ENCODE measurements at regions not wholly inside any gene's neighbourhood (a gene's known extent, or its start where the extent isn't known, plus 50 kb on each side); places are given as distances from the start of the nearest gene placed in this dataset.

DNA sequence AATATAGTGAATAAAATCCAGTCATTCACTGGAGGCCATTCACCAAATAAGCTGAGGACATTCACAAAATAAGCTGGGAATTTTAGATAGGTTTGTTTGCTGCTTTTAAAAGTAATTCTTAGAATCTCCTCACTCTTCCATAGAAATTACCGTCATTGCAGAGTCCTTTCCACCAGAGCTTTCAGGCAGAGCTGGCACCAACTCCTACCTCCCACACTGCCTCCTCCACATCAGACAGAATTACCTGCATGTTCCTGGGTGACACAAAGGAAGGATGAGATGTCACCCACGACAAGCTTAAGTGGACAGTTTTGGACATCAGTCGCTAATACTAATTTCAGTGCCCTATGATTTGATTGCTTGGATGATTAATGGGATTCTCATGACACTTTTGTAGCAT lies 1113.2 kb downstream of the IGSF11 start:
- in situ Hi-C loops (cut with MboI; ENCODE audit: low pct_unique_long_range_greater_than_20kb, low sequenced_read_pairs) = no loop called here

DNA sequence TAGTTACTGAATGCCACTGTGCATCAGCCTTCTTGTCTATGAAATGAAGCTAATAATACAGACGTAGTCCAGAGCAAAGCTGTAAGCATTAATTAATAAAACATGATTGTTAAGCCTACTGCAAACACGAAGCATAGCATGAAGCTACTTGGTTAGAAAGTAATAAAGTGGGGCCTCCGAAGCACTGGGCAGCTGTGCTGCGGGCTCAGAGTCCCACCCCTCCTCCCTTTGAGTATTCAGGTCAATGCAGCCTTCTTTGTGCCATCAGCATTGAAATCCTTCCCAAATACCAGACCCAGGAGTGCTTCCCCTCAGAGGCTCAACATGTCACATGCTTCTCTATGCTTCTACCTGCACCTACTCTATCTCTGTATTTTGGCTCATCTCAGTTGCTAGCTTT lies 1112.6 kb downstream of the IGSF11 start:
- no peak for DNase-seq
- in situ Hi-C loops (cut with MboI; ENCODE audit: low pct_unique_long_range_greater_than_20kb, low sequenced_read_pairs) = no loop called here

More for the DNA sequence above, 1113.2 kb downstream of the IGSF11 start:
- no peak for DNase-seq

DNA sequence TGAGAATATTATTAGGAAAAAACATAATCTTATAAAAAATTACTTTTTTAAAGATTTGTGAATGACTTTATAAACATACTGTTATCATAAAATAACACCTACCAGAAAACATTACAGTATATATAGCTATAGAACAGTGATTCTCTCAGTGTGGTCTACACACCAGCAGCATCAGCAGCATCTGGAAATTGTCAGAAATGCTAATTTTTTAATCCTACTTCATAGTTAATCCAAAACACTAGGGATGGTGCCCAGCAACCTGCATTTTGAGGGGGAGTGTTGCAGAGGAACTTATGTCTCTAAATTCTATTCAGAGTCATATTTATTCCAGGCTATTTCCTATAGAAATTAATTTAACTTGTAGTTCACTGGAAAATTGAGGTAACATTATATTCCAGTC lies 1107.8 kb downstream of the IGSF11 start:
- in situ Hi-C loops (cut with MboI; ENCODE audit: low pct_unique_long_range_greater_than_20kb, low sequenced_read_pairs) = no loop called here
- DNase-seq = no peak

GRCh38 chr3:117927825-117928224 lies 1106.8 kb downstream of the IGSF11 start:
- in situ Hi-C loops (cut with MboI; ENCODE audit: low pct_unique_long_range_greater_than_20kb, low sequenced_read_pairs) = no loop called here
- no peak for DNase-seq

DNA sequence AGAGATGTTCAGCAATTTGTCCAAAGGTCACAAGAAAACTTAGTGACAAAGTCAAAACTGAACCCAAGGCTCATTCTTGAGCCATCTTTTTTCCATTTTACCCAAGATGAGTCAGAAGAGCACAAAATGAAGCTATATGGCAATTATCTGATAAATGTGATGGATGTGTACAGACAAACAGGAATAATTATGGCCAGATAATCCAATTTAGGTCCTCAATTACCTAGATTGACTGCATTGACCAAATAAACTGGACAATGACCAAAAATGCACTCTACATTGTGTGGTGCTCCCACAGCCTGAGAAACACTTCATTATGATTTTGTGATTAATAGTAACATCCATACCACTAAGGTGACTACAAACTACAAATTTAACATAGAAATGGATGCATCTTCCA lies 1105.8 kb downstream of the IGSF11 start:
- DNase-seq = no peak
- in situ Hi-C loops (cut with MboI; ENCODE audit: low pct_unique_long_range_greater_than_20kb, low sequenced_read_pairs) = no loop called here

DNA sequence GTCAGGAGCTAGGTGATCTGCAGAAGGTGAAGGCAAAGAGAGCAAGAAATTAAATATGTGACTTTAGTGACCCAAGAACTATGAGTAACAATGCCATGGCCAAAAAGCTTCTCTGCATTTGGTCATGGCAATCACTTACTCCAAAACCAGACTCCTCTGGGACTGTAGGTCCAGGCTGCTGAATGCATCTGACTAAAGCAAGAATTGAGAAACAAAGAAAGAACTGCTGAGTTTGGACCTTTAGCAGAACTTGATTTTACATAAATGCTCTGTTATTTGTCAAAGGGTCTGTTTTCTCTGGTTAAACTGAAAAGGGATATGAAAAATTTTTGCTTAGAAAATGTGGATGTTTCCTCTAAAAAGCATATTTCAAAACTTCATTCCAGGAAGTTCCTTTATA lies 1102.2 kb downstream of the IGSF11 start:
- in situ Hi-C loops (cut with MboI; ENCODE audit: low pct_unique_long_range_greater_than_20kb, low sequenced_read_pairs) = no loop called here
- no peak for DNase-seq

GRCh38 chr3:117936159-117936558 lies 1098.5 kb downstream of the IGSF11 start:
- in situ Hi-C loops (cut with MboI; ENCODE audit: low pct_unique_long_range_greater_than_20kb, low sequenced_read_pairs) = no loop called here
- DNase-seq = no peak

- in situ Hi-C loops (cut with MboI; ENCODE audit: low pct_unique_long_range_greater_than_20kb, low sequenced_read_pairs) = no loop called here
- no peak for DNase-seq
These were observed 1095.7 kb downstream of the IGSF11 start for GRCh38 chr3:117938974-117939373.

- in situ Hi-C loops (cut with MboI; ENCODE audit: low pct_unique_long_range_greater_than_20kb, low sequenced_read_pairs) = no loop called here
- DNase-seq = no peak
These were observed 1095.1 kb downstream of the IGSF11 start for GRCh38 chr3:117939425-117940027.

DNA sequence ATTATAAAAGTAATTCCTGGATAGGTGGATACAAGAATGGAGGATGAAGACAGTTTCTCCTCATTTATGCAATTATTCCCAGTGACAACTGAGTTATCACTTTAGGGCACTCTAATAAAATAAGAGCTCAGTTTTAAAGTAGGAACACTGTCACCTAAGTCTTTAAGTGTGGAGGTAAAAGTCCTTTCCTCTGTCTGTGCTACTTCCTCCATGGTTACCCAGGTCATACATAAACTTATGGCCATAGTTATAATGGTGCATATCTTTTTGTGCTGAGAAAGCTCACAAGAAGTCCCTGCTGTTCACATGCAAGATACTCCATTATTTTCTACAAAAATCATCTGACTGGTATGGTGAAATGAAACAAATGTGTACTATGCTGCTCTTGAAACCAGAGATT lies 1093.6 kb downstream of the IGSF11 start:
- in situ Hi-C loops (cut with MboI; ENCODE audit: low pct_unique_long_range_greater_than_20kb, low sequenced_read_pairs) = no loop called here
- no peak for DNase-seq

DNA sequence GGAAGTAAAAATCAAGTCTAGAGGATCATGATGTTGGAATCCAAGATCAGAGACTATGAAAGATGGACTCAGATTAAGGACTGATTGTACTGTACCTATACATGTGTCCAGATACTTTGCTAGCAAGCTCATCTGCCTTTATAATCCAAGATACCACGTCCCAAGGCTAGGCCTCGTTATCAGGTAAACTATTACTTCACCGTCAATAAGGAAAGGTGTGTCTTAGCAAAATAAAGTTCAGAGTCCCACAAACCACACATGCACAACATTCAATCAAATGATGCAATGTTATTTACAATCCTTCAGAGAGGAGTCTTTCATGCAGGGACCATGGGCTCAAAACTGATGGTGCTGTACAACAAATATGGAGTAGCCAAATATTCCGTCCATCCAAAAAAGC lies 1092.9 kb downstream of the IGSF11 start:
- no peak for DNase-seq
- in situ Hi-C loops (cut with MboI; ENCODE audit: low pct_unique_long_range_greater_than_20kb, low sequenced_read_pairs) = no loop called here

- DNase-seq = no peak
- in situ Hi-C loops (cut with MboI; ENCODE audit: low pct_unique_long_range_greater_than_20kb, low sequenced_read_pairs) = no loop called here
These were observed 1080.5 kb downstream of the IGSF11 start for GRCh38 chr3:117954131-117954530.

- no peak for DNase-seq
- in situ Hi-C loops (cut with MboI; ENCODE audit: low pct_unique_long_range_greater_than_20kb, low sequenced_read_pairs) = no loop called here
These were observed 1079.5 kb downstream of the IGSF11 start for GRCh38 chr3:117955196-117955595.

DNA sequence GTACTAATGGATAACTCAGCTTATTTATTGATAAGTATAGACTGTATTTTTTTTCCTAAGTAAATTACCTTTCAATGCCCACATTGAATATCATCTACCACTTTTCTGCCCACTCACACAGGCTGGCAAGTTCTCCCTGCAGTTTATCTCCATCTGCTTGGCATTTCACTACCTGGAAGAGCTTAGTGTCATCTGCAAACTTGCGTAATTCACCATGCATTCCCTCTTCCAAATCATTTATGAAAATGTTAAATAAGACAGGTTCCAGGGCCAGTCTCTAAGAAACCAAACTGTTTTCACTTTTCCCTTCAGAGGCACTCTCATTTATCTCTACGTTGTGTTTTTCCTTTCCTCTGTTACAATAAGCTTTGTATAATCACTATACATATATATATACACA lies 1076.6 kb downstream of the IGSF11 start:
- in situ Hi-C loops (cut with MboI; ENCODE audit: low pct_unique_long_range_greater_than_20kb, low sequenced_read_pairs) = no loop called here
- DNase-seq = no peak

DNA sequence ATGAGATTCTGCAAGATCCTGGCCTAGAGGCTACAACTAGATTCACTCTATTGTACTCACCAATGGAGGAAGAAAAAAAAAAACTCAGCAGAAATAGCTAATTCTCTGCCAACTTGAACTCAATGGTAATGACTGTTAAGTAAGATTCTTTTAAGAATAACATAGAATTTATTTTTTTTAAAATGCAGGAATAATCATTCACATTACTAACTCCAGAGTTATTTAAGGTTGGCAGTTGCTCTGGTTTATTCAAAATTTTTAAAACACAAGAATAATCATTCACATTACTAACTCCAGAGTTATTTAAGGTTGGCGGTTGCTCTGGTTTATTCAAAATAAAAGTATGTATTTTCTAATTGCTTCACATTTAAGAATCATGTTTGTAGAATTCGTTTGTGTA lies 1071.9 kb downstream of the IGSF11 start:
- in situ Hi-C loops (cut with MboI; ENCODE audit: low pct_unique_long_range_greater_than_20kb, low sequenced_read_pairs) = no loop called here
- no peak for DNase-seq

- in situ Hi-C loops (cut with MboI; ENCODE audit: low pct_unique_long_range_greater_than_20kb, low sequenced_read_pairs) = no loop called here
These were observed 1070.8 kb downstream of the IGSF11 start for GRCh38 chr3:117963858-117964257.

GRCh38 chr3:117964814-117965213 lies 1069.8 kb downstream of the IGSF11 start:
- no peak for DNase-seq
- in situ Hi-C loops (cut with MboI; ENCODE audit: low pct_unique_long_range_greater_than_20kb, low sequenced_read_pairs) = no loop called here

More at GRCh38 chr3:117963858-117964257, 1070.8 kb downstream of the IGSF11 start:
- DNase-seq = no peak

DNA sequence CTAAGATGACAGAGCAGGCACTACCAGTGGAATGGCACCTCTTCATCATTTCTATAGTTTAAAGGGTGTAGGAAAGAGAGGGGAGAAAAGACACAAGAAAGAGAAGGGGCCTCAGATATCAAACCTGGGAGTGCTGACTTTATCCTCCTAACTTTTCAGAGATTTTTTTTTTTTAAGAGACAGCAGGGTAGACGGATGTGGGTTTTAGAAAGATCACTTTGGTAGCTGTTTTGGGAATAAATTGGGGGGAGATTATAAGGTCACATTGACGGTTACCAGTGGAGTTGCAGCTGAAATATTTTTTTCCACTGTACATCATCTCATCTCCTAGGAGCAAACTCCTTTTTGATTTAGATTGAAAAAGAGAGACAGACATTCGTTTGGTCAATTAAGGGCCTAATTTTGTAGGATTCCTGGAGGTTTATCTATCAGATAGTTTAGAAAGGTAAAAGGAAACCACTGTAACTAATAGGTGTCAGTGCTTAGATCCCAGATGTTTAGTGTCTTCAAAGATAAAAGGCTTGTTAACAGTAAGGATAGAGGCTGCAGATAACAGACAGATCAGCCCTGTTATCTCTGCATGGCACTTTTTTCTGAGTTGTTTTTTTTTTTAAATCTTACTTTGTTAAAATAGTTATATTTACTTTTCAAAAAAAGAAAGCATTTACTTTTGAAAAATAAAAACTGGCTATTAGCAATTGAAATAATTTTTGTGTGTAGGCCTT lies 1057.0 kb downstream of the IGSF11 start:
- no peak for DNase-seq
- in situ Hi-C loops (cut with MboI; ENCODE audit: low pct_unique_long_range_greater_than_20kb, low sequenced_read_pairs) = no loop called here

DNA sequence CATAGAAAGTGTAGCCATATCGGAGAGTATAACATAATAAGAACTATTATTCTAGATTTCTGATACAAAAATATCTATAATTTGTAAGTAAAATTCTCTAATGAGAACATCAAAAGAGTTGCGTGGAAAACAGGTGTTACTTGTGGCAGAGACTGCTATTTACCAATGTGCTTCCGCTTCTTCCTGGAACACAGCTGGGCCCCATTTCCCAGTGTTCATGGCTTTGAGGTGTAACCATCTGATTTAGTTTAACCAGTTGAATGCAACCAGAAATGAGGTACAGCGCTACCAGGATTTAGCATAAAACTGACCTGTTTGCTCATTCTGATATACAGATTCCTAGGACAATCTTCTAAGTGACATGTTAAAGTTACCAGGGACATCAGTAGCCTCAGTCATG lies 1055.2 kb downstream of the IGSF11 start:
- in situ Hi-C loops (cut with MboI; ENCODE audit: low pct_unique_long_range_greater_than_20kb, low sequenced_read_pairs) = no loop called here

DNA sequence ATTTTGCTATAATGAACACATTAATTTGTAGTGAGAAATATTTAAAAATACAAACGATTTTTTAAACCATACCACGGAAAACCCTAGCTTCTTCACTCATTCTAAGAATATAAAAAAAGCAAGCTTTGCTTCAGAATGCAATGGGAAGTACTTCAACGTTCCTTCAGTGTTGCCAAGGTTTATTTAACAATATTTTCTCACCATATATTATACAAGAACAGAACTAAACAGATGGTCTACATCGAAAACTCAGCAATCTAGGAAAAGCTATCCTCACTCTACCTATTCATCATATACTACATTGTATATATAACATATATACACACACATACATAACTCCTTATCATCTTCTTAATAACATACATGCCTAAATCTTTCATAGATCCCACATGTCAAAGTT lies 1047.4 kb downstream of the IGSF11 start:
- no peak for DNase-seq
- in situ Hi-C loops (cut with MboI; ENCODE audit: low pct_unique_long_range_greater_than_20kb, low sequenced_read_pairs) = no loop called here

More for the DNA sequence above, 1055.2 kb downstream of the IGSF11 start:
- DNase-seq = no peak

- no peak for DNase-seq
- in situ Hi-C loops (cut with MboI; ENCODE audit: low pct_unique_long_range_greater_than_20kb, low sequenced_read_pairs) = no loop called here
These were observed 1044.7 kb downstream of the IGSF11 start for GRCh38 chr3:117989982-117990381.

All from KBM-7 (cell line).